ENCODE measurements at regions not wholly inside any gene's neighbourhood (a gene's known extent, or its start where the extent isn't known, plus 50 kb on each side); places are given as distances from the start of the nearest gene placed in this dataset.
"Not testable (repeated sequence)": the region's sequence is repeated elsewhere in the genome, so short reads cannot be mapped to it uniquely, and the experiment has no call there.

DNA sequence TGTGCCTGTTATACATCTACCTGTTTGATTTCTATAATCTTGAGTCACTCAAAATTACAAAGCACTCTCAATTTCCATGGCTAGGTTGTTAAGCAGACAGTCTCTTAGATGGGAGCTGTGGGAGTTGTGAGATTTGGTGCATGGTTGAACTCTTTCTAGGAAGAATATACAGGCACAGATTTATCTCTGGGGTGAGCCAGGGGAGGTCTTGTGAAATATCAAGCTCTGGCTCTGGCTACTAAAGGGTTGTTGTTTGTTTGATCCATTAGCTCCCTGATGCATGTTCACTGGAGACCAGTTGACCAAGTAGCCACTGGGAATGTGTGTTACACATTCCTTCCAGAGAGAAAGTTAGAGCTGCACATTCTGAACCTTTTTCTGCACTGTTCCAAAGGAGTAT is 117.2 kb upstream of the HMGA2 start:
- Histone ChIP-seq H3K4me1 (no peaks in the 10 kb centered on the region), H3K36me3 (no peaks in the 10 kb centered on the region), H4K20me1 (no peaks in the 10 kb centered on the region), H3K4me3 (no peak overlapping the region), H3K4me2 (no peak overlapping the region), H3K9ac (no peak overlapping the region), H3K27ac (no peak overlapping the region), H3K27me3 (no peaks in the 10 kb centered on the region), H3K9me3 (peaks cover 21% of the 10 kb centered on the region)
- TF ChIP-seq Cebpa-rat (IDR thresholded peaks at IDR 0.05) = no peak

DNA sequence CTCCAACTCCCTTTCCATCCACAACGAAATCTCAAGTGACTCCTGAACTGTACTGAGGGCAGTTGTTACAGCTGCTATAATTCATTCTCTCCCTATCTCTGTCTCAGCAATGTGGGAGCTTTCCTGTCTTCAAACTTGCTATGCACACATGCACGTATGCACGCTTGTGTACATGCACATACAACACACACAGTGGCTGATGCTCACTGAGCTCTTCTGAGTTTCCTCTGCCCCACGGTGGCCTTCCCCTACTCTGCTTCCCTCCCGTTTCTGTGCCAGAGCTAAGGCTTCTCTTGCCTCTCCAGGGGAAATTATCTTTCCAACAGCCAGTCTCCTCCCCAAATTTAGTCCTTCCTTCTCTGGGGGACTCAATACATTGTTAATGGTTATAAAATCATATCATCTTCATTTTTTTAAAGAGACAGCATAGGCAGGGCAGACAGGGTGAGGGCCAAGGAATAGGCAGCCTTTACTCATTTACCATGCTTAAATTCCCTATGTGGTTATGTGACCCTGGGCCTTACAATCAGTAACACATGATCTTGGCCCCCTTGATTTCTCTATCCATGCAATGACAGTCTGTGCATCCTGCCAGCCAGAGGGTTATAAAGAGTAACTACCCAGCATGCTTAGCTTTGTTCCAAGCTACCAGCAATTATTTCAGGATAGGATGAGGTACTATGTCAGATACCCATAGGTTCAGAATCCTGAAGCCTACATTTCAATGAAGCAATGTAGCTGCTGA is 111.9 kb upstream of the HMGA2 start:
- H3K27ac ChIP-seq = no peak overlapping the region
- no peaks in the 10 kb centered on the region for H4K20me1 ChIP-seq
- H3K9me3 ChIP-seq = no peaks in the 10 kb centered on the region
- H3K4me3 ChIP-seq = no peak overlapping the region
- no peaks in the 10 kb centered on the region for H3K36me3 ChIP-seq
- H3K4me1 ChIP-seq = no peaks in the 10 kb centered on the region
- H3K4me2 ChIP-seq = no peak overlapping the region
- no peak overlapping the region for H3K9ac ChIP-seq
- H3K27me3 ChIP-seq = no peaks in the 10 kb centered on the region
- TF ChIP-seq Cebpa-rat (IDR thresholded peaks at IDR 0.05) = no peak

DNA sequence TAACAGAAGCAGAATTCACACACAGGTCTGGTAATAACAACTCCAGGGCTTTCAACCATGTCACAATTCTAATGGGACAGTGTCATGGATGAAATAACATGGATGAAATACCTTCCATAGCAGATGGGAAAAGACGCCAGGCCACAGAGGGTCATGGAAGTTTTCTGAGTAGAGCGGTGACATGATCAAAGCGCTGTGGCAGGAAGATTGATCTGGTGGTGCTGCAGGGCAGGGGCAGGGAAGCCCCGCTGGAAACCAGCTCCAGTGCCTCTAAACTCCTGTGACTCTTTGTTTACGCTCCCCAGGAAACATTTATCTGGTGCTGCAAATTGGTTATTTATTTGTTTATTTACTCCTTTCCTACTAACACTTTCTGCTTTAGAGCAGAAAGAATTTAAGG is 108.3 kb upstream of the HMGA2 start:
- no peak overlapping the region for H3K4me2 ChIP-seq
- H3K9ac ChIP-seq = no peak overlapping the region
- H3K4me3 ChIP-seq = no peak overlapping the region
- no peaks in the 10 kb centered on the region for H4K20me1 ChIP-seq
- TF ChIP-seq Cebpa-rat (IDR thresholded peaks at IDR 0.05) = no peak
- no peak overlapping the region for H3K27ac ChIP-seq
- peaks cover 12% of the 10 kb centered on the region for H3K4me1 ChIP-seq
- no peaks in the 10 kb centered on the region for H3K9me3 ChIP-seq
- no peaks in the 10 kb centered on the region for H3K36me3 ChIP-seq
- H3K27me3 ChIP-seq = no peaks in the 10 kb centered on the region

GRCh38 chr12:65720136-65721130 is 103.8 kb upstream of the HMGA2 start:
- H3K4me3 ChIP-seq = no peak overlapping the region
- peaks cover 14% of the 10 kb centered on the region for H3K4me1 ChIP-seq
- H3K27me3 ChIP-seq = no peaks in the 10 kb centered on the region
- no peaks in the 10 kb centered on the region for H3K36me3 ChIP-seq
- H4K20me1 ChIP-seq = no peaks in the 10 kb centered on the region
- no peak for TF ChIP-seq Cebpa-rat (IDR thresholded peaks at IDR 0.05)
- H3K9ac ChIP-seq = no peak overlapping the region
- no peak overlapping the region for H3K27ac ChIP-seq
- peak overlapping the region; percentile 61 for H3K4me2 ChIP-seq
- H3K9me3 ChIP-seq = no peaks in the 10 kb centered on the region

- no peak for TF ChIP-seq Cebpa-rat (IDR thresholded peaks at IDR 0.05)
- Histone ChIP-seq H3K9me3 (no peaks in the 10 kb centered on the region), H3K9ac (no peak overlapping the region), H3K4me1 (peaks cover 14% of the 10 kb centered on the region), H4K20me1 (no peaks in the 10 kb centered on the region), H3K4me2 (no peak overlapping the region), H3K36me3 (no peaks in the 10 kb centered on the region), H3K27me3 (no peaks in the 10 kb centered on the region), H3K27ac (no peak overlapping the region), H3K4me3 (no peak overlapping the region)
Observed at GRCh38 chr12:65721541-65722190, 102.6 kb upstream of the HMGA2 start.

DNA sequence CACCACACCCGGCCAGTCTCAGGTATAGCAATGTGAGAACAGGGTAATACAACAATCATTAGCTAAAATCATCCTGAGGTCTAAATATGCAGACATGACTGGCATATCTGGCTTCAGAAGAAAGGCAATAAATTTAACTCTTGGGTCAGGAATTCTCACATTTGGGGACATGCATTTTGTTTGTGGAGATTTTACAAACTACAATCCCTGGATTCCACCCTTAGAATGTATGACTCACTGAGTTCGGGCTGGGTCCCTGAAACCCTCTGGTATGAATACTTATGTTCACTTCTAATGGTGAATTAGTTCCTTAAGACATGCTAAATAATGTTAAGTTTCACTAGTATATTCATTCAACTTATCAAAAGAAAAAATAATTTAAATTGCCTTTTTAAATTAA is 98.9 kb upstream of the HMGA2 start:
- no peaks in the 10 kb centered on the region for H4K20me1 ChIP-seq
- no peaks in the 10 kb centered on the region for H3K27me3 ChIP-seq
- TF ChIP-seq Cebpa-rat (IDR thresholded peaks at IDR 0.05) = no peak
- H3K4me2 ChIP-seq = no peak overlapping the region
- H3K9me3 ChIP-seq = peaks cover 8% of the 10 kb centered on the region
- H3K36me3 ChIP-seq = 0 out of 2 replicates have a peak, but pooled peaks cover 4% of the 10 kb centered on the region
- peaks cover 8% of the 10 kb centered on the region for H3K4me1 ChIP-seq
- H3K4me3 ChIP-seq = no peak overlapping the region
- no peak overlapping the region for H3K9ac ChIP-seq
- no peak overlapping the region for H3K27ac ChIP-seq

DNA sequence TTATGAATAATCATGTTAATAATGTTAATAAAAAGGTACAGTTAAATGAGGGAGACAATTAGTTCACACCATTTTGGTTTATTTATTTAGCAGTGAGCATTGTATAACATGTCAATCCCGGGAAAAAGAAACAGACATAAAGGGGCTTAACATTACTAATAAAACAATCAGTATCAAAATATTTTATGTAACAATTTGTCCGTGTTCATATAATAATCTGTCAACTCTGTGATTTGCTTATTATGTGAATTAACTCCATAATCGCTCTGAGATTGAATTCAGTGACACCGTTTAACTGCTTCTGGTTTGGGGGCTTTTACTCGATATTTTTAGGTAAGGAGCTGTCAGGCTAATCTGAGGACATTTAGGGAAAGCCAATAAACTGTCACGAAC is 95.8 kb upstream of the HMGA2 start:
- Histone ChIP-seq H3K36me3 (0 out of 2 replicates have a peak, but pooled peaks cover 4% of the 10 kb centered on the region), H3K9me3 (peaks cover 8% of the 10 kb centered on the region), H3K4me1 (no peaks in the 10 kb centered on the region), H3K4me3 (no peak overlapping the region), H3K27ac (no peak overlapping the region), H4K20me1 (no peaks in the 10 kb centered on the region), H3K4me2 (no peak overlapping the region), H3K27me3 (no peaks in the 10 kb centered on the region), H3K9ac (no peak overlapping the region)
- TF ChIP-seq Cebpa-rat (IDR thresholded peaks at IDR 0.05) = no peak

DNA sequence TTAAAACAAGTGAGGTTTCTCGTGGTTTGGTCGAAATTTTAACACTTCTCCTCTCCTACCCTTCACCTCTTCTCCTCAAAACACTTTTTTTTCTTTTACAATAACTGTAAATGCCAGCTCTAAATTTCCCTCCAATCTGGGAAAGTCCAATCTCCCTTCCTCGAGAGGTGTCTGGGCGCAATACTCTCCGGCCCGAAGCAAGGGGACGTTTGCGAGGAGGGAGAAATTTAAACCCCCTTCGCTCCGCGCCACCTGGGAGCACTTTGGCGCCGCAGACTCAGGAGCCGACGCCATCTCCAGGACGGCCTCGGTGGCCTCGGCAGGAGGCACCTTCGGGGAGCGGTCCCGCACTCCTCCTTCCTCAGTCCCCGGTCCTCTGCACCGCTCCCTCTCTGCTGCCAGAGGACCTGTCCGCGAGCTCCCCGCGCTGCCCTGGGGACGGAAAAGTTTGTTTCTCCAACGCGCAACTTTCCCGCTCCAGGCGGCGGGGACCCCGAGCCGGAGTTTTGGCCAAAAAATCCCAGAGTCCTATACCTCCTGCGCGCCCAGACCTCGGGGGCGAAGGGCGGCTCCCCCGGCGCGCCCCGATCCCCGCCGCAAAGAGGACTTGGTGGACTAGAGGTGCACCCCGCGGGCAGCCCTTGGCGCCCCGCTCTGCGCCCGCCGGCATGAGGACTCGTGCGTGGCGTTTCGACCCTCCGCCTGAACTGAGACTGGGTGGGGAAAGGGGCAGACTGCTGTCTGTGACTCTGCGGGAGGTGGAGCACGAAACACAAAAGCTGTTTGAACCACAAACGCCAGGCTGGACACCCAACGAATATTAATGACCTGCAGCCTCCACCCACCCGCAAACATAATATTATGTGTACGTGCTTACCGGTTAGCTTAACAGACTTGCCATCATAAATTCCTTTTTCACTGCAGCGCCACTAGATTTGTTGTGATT is 95.2 kb upstream of the HMGA2 start:
- no peak for TF ChIP-seq Cebpa-rat (IDR thresholded peaks at IDR 0.05)
- Histone ChIP-seq H3K27me3 (no peaks in the 10 kb centered on the region), H3K36me3 (0 out of 2 replicates have a peak, but pooled peaks cover 4% of the 10 kb centered on the region), H4K20me1 (no peaks in the 10 kb centered on the region), H3K9me3 (peaks cover 8% of the 10 kb centered on the region), H3K4me2 (no peak overlapping the region), H3K4me1 (no peaks in the 10 kb centered on the region), H3K9ac (no peak overlapping the region), H3K4me3 (no peak overlapping the region), H3K27ac (no peak overlapping the region)

DNA sequence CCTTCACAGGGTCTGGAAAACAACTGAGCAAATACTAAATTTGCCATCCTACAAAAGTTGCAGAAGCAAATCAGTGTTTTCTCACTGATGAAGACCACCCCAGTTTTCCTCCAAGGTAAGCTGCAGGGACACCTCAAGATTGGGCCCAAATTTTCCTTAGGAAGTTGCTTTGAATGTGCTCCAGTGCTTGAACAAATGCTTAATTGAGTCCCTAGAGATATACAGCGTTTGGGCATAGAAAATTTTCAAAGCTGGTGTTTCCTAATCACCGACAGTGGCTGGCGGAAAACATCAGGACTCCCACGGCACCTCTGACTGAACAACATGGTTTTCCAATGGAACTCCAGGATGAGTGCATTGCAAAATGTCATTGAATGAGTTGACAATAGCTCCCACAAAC is 92.5 kb upstream of the HMGA2 start:
- Histone ChIP-seq H4K20me1 (no peaks in the 10 kb centered on the region), H3K27me3 (no peaks in the 10 kb centered on the region), H3K36me3 (0 out of 2 replicates have a peak, but pooled peaks cover 4% of the 10 kb centered on the region), H3K4me2 (no peak overlapping the region), H3K4me3 (no peak overlapping the region), H3K27ac (no peak overlapping the region), H3K9me3 (peaks cover 8% of the 10 kb centered on the region), H3K4me1 (no peaks in the 10 kb centered on the region), H3K9ac (no peak overlapping the region)
- no peak for TF ChIP-seq Cebpa-rat (IDR thresholded peaks at IDR 0.05)

DNA sequence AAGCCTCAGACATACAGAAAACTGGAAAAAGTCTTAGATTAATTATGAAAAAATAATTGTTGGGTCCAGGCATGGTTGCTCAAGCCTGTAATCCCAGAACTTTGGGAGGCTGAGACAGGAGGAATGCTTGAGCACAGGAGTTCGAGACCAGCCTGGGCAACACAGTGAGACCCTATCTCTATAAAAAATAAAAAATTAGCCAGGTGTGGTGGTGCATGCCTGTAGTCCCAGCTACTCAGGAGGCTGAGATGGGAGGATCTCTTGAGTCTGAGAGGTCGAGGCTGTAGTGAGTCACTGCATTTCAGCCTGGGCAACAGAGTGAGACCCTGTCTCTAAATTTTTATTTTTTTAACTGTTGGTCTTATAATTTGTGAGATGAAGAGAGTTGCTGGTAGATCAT is 90.6 kb upstream of the HMGA2 start:
- H3K4me2 ChIP-seq, H4K20me1 ChIP-seq, H3K27ac ChIP-seq, H3K9me3 ChIP-seq, H3K27me3 ChIP-seq, H3K9ac ChIP-seq, H3K4me3 ChIP-seq, H3K4me1 ChIP-seq, H3K36me3 ChIP-seq: not testable (repeated sequence)

All from BLaER1 (cell line).